HG03108 (cell line): ENCODE measurements at regions not wholly inside any gene's neighbourhood (a gene's known extent, or its start where the extent isn't known, plus 50 kb on each side); places are given as distances from the start of the nearest gene placed in this dataset.
"Not testable (repeated sequence)": the region's sequence is repeated elsewhere in the genome, so short reads cannot be mapped to it uniquely, and the experiment has no call there.

ENCODE experiments used
- ATAC-seq: cut with Tn5 transposase; IDR thresholded peaks from one replicate; pipeline ENCODE4 v1.9.1; 2021; ENCODE audit warnings: moderate library complexity; ENCODE audit not compliant: unreplicated experiment

DNA sequence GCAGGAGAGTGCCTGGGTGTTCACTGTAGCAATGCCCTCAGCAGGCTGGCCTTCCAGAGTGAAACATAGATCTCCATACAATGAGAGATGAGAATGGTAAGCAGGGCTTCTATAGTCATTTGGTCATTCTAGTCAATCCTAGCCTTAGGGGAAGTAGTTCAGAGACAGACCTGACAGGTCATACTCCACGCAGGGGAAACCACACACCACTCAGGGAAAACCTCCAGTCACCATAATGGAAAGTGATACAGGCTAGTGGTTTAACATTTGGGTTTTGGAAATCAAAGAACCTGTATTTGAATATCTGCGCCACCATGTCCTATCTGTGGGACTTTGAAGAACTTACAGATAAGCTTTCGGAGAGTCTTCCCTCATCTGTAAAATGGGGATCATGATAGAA is 425.7 kb upstream of the PPP2R3A start:
- no peak for ATAC-seq

DNA sequence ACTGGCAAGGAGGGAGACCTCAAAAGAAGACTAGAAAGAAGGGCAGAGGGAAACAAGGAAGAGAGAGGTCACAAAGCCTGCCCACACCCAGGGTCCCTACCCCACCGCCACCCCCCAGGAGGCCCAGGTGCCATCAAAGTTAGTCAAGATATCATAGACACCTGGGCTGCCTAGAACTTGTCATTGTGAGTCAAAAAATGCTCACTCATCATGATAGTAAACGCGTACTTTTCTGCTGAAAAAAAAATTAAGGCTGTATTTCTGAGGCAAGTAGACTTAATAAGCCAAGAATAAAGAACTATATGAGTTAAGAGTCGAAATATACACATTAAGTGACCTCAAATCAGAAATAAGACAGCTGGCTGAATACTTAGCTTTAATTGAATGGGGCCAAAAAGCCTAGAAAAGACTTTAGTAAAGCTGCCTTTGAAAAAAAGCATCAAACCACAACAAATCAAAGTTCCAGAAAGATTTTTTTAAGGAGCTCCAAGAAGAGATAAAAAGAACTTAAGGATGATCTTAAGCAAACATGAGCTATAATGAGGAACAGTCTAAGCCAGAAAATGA is 415.5 kb upstream of the PPP2R3A start:
- no peak for ATAC-seq

DNA sequence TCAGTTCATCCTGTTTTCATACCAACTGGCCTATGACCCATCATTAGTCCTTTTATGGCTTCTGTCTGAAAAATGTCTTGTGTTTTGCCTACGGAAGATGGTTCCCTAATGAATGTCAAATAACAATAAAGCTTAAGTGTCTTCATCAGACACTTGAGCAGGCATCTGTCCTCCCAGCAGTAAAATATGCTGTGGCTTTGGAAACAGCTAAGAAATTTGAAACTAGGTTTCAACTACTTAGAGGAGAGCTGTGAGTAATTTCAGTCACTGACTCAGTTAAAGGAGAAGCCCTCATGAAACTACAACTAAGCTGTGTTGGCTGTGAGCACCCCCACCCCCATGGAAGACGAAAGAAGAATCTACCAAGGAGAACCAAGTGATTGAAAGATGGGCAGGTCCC is 409.4 kb upstream of the PPP2R3A start:
- ATAC-seq: no peak

DNA sequence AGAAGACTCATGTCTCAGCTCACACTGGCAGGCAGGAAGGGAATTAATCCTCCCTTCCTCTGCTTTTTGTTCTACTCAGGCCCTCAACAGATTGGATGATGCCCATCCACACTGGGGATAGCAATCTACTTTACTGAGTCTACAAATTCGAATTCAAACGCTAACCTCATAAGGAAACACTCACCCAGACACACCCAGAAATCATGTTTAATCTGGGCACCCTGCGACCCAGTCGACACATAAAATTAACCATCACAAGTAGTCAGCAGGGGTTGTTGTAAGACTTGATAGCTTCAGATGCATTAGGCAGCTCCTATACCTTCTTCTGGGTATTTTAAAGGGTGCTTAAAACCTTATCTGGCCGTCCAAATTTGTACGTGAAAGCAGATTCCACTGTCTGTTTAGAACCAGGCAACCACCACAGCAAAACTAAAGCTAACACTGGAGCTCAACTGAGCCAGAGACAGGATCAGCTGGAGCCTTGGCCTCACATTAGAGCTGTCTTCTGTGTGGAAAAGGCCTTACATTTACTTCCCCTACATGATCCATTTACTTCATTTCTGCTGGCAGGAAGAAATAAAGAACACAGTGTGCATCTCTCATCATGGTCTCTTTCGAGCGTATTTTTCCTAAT is 407.3 kb upstream of the PPP2R3A start:
- no peak for ATAC-seq

DNA sequence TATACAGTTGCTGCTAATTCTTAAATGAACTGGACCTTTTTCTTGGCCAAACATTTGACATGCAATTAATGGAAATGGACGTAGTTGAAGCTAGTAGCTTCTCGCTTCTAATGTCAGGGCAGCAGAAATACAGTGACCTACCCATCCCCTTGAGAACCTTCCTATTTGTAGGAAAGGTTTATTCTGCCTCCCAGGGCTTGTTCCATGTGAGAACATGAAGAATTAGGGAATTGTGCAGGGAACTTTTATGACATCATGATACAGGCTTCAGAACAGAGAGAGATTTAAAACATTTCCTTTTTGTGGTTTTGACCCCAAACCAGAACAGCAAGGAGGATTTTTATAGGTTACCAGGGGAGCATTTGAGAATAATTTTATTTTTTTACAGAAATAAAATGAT is 406.6 kb upstream of the PPP2R3A start:
- no peak for ATAC-seq

DNA sequence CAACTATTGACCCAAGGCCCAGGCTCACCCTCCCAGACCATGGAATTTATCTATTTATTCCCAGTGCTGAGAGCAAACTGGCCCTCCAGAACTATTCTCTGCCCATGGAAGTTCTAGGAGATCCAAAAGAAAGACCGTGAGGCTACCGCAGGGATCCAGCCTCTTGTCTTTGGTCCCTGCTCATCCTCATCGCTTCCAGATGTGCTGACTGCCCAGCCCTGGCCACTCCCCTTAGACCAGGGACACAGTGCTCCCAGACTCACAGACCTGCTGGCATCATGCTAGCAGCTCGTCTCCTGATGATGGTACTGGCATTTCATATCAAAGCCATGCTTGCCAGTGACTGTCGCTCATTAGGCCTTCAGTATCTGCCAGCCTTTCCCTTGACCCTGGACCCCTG is 405.7 kb upstream of the PPP2R3A start:
- ATAC-seq: no peak

DNA sequence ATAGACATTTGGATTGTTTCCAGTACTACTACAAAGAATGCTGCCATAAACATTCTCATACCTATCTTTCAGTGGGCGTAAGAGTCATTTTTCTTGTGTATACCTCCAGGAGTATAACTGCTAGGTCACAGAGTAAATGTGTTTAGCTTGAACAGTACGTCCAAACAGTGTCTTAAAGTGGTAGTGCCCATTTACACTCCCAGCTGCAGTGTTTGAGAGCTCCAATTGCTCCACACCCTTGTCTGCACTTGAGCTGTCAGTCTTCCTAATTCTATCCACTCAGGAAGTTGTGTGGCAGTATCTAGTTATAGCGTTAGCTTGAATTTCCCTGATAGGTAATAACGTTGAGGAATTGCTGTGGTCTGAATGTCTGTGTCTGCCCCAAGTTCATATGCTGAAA is 404.7 kb upstream of the PPP2R3A start:
- no peak for ATAC-seq

DNA sequence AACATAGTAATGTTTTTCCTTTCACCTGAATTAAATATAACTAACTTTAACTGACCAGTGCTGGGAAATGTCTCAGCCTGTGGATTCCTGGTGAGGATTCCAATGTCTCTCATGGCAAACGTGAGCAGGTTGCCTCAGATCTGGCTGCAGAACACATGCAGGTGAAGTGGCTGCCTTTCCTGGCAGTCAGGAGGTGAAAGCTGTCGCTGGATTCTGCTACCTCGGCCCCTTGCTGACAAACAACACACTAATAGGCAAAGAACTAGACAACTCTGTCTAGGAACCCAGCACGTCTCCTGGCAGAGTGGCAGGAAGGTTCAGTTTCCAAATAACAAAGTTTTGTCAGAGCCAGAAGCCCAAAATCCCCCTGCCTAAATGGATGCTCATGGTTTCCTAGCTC is 400.8 kb upstream of the PPP2R3A start:
- ATAC-seq: no peak

DNA sequence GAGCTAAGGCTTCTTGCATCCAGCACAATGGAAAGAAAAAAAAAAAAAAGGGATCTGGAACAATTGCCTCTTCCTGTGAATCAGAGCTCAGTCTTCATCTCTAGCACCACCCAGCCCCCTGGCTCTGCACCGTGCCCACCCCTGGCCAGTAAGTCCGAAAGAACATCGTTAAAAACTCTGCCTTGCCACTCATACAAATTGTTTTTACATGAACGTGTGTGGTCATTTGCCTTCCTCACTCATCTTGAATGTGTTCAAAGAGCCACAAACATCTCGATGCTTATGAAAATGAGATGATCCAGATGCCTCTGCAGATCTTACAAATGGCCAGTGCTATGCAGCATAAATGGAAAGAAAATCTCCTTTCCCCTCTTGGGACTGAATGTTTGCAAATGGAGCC is 400.0 kb upstream of the PPP2R3A start:
- no peak for ATAC-seq

DNA sequence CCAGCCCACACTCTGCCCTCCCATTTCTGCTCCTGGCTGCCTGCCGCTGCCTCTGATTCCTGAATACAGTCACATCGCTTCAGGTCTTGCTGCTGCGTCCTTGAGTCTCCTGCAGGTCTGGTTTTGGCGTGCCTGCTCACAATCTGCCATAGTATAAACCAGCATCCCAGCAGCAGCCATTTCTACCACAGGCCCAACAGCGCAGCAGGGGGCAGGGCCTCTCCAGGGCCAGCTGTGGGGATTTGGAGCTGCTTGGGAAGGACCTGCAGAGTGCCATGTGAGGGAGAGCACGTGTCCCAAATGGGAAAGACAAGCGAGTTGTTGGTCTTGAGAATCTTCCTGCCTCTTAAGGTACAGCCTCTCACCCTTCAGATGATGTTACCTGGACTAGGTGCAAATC is 398.3 kb upstream of the PPP2R3A start:
- no peak for ATAC-seq

DNA sequence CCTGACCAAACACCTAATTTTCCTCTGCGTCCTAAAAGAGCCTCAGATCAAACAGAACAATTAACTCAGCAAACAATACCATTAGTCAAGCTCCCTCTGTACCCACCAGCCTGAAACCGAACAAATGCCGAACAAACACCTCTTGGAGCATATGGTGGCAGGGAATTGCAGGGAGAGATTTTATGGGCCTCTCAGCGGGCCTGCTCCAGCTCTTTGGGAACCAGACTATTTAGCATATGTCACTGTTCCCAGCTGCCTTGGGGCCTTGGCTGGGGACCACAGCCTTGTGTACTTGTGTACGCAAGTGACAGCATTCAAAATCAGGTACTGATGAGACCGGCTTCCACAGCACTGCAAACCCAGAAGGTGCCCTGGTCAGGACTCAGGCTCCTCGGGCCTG is 388.8 kb upstream of the PPP2R3A start:
- ATAC-seq: no peak

DNA sequence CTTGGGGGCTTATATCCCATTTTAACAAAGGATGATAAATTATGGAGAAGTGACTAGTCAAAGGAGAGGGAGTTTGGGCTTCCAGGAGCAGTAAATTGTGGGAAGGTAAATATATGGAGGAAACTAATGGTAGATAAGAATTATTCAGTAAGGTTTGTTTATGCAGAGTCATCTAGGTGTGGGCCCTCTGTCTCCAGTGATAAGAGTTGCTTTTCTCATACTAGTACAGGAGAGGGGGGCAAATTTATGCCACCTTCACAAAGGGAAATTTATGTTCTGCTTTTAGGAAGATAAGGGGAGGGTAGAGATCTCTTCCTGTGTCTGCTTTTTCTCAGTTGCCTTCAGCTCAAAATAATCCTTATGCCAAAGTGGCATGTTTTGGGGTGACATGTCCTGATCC is 383.7 kb upstream of the PPP2R3A start:
- no peak for ATAC-seq

DNA sequence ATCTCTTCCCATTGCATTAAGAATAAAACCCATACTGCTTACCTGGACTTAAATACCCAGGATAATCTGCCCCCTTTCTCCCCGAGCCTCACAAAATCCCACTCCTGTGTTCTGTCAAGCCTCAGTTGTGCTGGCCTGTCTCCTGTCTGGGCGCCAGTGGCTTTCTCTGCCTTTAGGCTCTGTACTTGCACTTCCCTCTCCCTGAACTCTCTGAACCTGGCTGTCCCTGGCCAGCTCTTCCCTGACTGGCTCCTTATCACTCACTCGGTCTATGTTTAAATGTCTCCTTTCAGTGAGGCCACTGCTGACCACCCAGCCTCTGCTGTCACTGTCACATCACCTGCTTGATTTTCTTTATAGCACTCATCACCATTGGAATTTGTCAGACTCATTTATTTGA is 382.7 kb upstream of the PPP2R3A start:
- no peak for ATAC-seq

DNA sequence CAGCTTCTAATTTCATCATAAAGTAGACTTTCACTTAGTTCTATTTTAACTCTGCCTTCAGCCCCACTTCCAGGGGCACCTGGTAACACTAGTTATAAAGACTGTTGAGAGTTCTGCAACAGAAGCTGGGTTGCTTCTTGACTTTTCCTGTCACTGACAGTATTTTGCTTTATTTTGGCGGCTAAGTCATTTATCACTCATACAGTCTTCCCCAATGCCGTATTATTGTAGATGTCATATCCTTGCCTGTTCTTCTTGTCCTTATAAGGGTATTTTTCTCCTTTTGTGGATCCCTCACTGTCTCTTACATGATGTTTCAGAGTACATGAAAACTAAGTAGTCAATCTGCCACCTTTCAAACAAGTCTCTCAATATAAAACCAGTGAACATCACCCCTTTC is 369.0 kb upstream of the PPP2R3A start:
- ATAC-seq: no peak

DNA sequence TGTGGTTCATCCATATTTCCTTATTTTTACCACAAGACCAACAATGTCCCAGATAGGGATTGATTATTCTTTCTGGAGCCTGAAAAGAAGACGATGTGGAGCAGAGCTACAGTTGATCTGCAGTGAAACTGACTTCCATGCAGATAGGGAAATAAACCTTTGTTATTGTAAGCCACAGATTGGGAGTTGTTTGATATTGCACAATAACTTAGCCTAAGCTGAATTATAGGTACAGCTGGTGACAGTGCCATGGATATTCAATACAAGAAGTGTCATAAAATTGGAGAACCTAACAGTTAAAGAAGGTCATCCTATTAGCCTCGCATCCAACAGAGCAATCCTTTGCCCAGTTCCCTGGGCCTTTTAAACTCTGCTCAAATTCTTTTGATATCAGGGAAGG is 367.7 kb upstream of the PPP2R3A start:
- no peak for ATAC-seq

DNA sequence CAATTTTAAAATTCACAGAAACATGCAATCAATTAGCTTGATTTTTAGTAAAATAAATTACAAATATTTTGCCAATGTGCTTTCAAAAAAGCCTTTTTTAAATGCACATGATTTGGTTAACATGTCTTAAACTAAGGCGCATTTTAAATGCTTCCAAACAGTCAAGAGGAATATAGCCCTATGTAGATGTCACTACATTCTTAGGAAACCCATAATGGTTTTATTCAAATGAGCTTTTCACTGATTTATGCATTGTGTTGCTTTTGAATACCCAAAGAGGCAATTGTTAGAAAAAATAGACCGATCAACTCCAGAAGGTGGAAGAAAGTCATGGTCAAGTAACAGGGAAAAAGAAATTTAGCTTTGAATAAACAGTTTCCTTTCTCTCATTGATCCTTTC is 366.9 kb upstream of the PPP2R3A start:
- no peak for ATAC-seq

DNA sequence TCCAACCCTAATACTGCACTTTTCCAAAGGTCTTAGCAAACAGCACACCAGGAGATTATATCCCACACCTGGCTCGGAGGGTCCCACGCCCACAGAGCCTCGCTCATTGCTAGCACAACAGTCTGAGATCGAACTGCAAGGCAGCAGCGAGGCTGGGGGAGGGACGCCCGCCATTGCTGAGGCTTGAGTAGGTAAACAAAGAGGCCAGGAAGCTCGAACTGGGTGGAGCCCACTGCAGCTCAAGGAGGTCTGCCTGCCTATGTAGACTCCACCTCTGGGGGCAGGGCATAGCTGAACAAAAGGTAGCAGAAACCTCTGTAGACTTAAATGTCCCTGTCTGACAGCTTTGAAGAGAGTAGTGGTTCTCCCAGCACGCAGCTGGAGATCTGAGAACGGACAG is 361.0 kb upstream of the PPP2R3A start:
- not testable (repeated sequence) for ATAC-seq

DNA sequence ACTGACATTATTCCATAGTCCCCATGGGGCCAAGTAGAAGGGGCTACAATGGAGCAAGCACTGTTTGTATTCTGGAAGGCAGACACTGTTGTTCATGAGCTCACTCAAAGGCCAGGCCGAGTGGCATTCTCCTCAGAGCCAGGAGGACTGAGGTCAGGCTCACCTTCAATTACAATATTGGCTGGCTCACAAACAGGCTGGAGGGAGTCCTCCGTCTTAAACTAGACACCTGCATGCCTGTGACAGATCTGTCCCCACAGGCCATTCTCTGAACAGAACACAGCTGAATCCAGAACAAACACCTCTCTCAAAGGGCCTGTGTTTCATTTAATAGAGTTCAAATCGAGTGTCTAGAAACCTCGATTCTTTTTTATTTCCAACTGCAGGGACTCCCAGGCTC is 347.4 kb upstream of the PPP2R3A start:
- ATAC-seq: no peak

DNA sequence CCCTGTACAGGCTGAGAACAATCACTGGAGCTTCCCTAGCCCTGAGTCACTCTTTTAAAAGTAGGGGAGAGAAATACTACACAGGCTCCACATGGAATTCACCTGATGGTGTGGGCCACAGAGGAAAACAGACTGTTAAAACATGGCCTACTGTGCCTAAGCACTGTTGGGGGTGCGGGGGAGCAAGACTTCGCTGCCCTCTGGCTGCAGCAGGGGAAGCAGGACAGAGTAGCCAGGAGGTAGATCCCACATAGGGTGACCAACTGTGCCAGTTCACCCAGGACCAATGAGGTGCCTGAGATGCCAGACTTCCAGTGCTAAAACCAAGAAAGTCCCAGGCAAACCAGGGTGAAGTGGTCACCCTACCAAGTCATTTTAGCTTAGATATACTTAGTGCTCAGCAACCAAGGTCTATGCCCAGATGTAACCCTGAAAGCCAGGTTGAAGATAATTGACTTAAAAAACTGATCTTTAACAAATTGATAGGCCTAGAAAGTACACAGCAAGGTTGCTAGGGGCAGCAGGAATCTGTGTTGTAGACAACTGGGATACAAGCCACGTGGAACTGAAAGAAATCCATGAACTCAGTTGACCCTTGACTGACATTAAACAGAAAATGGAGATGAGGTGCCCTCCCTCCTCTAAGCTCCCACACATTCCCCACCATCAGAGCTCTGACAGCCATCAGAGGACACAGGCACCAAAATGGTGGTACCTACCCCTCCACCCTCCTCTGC is 344.2 kb upstream of the PPP2R3A start:
- no peak for ATAC-seq

DNA sequence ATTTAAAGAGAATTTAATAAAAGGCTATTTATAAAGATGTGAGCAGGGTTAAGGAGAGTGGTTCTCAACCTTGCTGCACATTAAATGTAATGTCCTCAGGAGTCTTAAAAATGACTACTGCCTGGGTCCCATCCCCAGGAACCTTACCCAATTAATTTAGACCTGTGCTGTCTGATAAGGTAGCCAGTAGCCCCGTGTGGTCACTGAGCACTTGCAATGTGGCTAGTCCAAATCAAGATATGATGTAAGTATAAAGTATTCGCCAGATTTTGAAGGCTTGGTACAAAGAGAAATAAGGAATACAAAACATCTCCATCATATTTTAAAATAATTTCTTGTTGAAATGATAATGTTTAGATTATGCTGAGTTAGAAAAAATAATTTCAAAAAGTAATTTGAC is 343.3 kb upstream of the PPP2R3A start:
- ATAC-seq: no peak

DNA sequence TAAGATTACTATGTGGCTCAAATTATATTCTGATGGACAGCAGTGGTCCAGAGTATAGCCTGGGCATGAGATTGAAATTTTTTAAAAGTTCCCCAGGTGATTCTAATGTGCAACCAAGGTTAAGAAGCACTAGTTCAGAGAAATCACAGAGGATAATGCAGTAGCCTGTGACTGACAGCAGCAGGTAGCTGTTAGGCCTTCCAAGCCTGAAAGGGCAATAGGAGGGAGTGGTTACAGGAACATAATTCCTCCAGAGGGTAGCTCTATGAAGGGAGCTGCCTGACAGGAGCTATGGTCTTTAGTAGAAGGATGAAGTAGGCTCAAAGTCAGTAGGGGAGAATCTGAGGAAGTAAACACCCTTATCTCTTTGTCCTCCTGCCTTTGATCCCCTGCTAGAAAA is 342.9 kb upstream of the PPP2R3A start:
- no peak for ATAC-seq

DNA sequence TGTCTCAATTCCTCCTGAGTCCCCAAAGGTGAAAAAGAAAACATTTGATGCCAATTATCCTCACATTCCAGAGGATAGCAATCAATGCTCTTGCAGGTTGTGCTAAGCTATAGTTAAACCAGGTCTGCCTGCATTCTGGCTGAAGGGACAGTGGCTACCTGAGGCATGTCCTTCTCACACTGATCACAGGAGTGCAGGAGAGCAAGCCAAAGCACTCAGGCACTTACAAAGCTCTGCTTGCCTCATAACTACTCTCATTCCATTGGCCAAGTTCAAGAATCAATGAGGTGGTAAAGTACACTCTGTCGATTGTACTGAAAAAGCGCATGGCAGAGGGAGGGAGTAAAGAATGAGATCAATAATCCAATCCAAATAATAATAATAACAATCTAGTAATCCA is 342.0 kb upstream of the PPP2R3A start:
- no peak for ATAC-seq

DNA sequence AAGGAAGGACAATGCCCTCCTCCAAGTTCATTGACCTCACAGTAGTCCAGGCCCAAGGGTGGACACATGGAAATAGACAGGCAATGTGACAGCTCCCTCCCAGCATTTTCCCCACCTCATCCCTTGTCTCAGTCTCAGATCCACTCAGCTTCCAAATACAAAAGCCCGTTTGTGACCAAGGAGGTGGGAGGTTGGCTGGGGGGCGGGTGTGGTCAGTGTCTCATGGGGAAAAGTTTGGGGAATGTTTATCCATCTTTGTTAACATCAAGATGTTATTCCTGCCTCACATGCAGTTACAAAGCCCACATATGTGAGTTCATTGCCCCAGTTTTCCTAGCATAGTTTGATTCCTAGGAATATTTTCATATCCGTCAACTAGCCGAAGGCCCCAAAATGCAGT is 338.5 kb upstream of the PPP2R3A start:
- ATAC-seq: no peak
